Subcutaneous abdominal adipose tissue (tissue), 5 donors: ENCODE measurements at regions not wholly inside any gene's neighbourhood (a gene's known extent, or its start where the extent isn't known, plus 50 kb on each side); places are given as distances from the start of the nearest gene placed in this dataset.

Experiments
- H3K27ac ChIP-seq: one replicate; pipeline ENCODE4 v1.7.0; 2013; ENCODE audit warnings: low read depth, mild to moderate bottlenecking, inconsistent platforms, low read length, moderate library complexity
- H3K27me3 ChIP-seq, 5 donors: one replicate each; pipeline ENCODE4 v1.7.0; 2013; ENCODE audit warnings: low read length in 5 of 5, inconsistent platforms in 1 of 5; ENCODE audit not compliant: control insufficient read depth in 5 of 5, insufficient read depth in 4 of 5
- H3K36me3 ChIP-seq, 5 donors: one replicate each; pipeline ENCODE4 v1.7.0; 2013; ENCODE audit warnings: low read length in 5 of 5; ENCODE audit not compliant: control insufficient read depth in 5 of 5, insufficient read depth in 5 of 5
- H3K4me1 ChIP-seq, 5 donors: one replicate each; pipeline ENCODE4 v1.7.0; 2013; ENCODE audit warnings: low read length in 5 of 5, mild to moderate bottlenecking in 3 of 5, moderate library complexity in 1 of 5; ENCODE audit not compliant: control insufficient read depth in 5 of 5, insufficient read depth in 5 of 5
- H3K4me3 ChIP-seq, 5 donors: one replicate each; pipeline ENCODE4 v1.7.0; 2013; ENCODE audit warnings: low read length in 5 of 5, low read depth in 1 of 5
- H3K9ac ChIP-seq, 5 donors: one replicate each; pipeline ENCODE4 v1.7.0; 2013; ENCODE audit warnings: low read length in 5 of 5, mild to moderate bottlenecking in 4 of 5, moderate library complexity in 3 of 5
- H3K9me3 ChIP-seq, 5 donors: one replicate each; pipeline ENCODE4 v1.7.0; 2013; ENCODE audit warnings: low read length in 5 of 5; ENCODE audit not compliant: control insufficient read depth in 5 of 5
- donor health status: healthy.
- donor health status: healthy.
- donor health status: healthy.
- donor health status: healthy.
- donor health status: healthy.

GRCh38 chr14:65213316-65213715, 111.0 kb upstream of the MAX start:
- Histone ChIP-seq H3K4me1 (peaks cover 0 to 4% (median 0%) of the 10 kb centered on the region in 5 donors), H3K27ac (no peak overlapping the region), H3K27me3 (no peaks in the 10 kb centered on the region), H3K9me3 (no peaks in the 10 kb centered on the region), H3K9ac (no peak overlapping the region), H3K4me3 (no peak overlapping the region), H3K36me3 (no peaks in the 10 kb centered on the region)

- Histone ChIP-seq H3K4me3 (no peak overlapping the region), H3K27me3 (no peaks in the 10 kb centered on the region)
Observed at GRCh38 chr14:65214741-65215140, 112.4 kb upstream of the MAX start.

DNA sequence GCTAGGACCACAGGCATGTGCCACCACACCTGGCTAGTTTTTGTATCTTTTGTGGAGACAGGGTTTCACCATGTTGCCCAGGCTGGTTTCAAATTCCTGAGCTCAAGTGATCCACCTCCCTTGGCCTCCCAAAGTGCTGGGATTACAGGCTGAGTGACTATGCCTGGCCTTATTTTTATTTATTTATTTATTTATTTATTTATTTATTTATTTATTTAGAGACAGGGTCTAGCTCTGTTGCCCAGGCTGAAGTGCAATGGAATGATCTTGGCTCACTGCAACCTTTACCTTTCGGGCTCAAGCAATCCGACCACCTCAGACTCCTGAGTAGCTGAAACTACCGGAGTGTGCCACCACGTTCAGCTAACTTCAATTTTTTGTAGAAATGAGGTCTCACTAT, 117.0 kb upstream of the MAX start:
- peaks cover 0 to 4% (median 0%) of the 10 kb centered on the region in 5 donors for H3K4me1 ChIP-seq
- H3K27ac ChIP-seq, result no peak overlapping the region
- no peak overlapping the region for H3K9ac ChIP-seq
- H3K27me3 ChIP-seq, result no peaks in the 10 kb centered on the region
- no peaks in the 10 kb centered on the region for H3K36me3 ChIP-seq
- no peaks in the 10 kb centered on the region for H3K9me3 ChIP-seq
- H3K4me3 ChIP-seq, result no peak overlapping the region

More at GRCh38 chr14:65214741-65215140, 112.4 kb upstream of the MAX start:
- Histone ChIP-seq H3K36me3 (no peaks in the 10 kb centered on the region), H3K4me1 (no peaks in the 10 kb centered on the region), H3K9ac (no peak overlapping the region), H3K27ac (no peak overlapping the region), H3K9me3 (no peaks in the 10 kb centered on the region)

- Histone ChIP-seq H3K4me1 (peaks cover 0 to 23% (median 13%) of the 10 kb centered on the region in 5 donors), H3K36me3 (no peaks in the 10 kb centered on the region), H3K9ac (no peak overlapping the region), H3K27ac (no peak overlapping the region), H3K4me3 (no peak overlapping the region), H3K27me3 (no peaks in the 10 kb centered on the region), H3K9me3 (no peaks in the 10 kb centered on the region)
Observed at GRCh38 chr14:65222440-65222858, 120.1 kb upstream of the MAX start.

DNA sequence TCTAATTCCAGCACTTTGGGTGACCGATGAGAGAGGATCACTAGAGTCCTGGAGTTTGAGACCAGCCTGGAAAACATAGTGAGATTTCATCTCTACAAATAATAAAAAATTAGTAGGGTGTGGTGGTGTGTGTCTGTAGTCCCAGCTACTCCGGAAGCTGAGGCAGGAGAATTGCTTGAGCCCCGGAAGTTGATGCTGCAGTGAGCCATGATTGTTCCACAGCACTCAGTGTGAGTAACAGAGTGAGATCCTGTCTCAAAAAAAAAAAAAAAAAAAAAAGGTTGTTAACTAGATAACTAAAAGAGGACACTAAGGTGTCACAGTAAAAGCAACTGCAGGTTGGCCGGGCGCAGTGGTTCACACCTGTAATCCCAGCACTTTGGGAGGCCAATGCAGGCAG, 121.3 kb upstream of the MAX start:
- H3K4me3 ChIP-seq, result no peak overlapping the region
- H3K4me1 ChIP-seq, result peaks cover 0 to 23% (median 13%) of the 10 kb centered on the region in 5 donors
- no peak overlapping the region for H3K9ac ChIP-seq
- H3K36me3 ChIP-seq, result no peaks in the 10 kb centered on the region
- no peaks in the 10 kb centered on the region for H3K27me3 ChIP-seq
- H3K9me3 ChIP-seq, result no peaks in the 10 kb centered on the region
- no peak overlapping the region for H3K27ac ChIP-seq

DNA sequence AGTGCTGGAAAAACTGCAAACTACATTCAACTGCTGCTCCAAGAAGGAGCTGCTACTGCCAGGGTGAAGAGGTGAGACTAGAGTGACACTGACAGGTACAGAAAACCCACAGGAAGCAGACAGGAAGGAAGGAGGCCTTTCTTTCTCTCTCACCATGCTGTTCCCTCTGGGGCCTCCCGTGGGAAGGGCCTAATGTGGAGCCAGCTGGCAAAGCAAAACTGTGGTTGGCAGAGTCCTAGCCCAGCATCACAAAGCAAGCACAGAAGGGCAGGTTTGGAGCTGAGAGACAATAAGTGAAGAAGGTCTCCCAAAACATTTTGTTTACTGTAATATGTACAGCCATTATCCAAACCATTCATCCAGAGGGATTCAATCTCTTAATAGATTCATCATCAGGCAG, 122.5 kb upstream of the MAX start:
- H3K4me1 ChIP-seq, result peaks cover 0 to 30% (median 18%) of the 10 kb centered on the region in 5 donors
- no peak overlapping the region for H3K4me3 ChIP-seq
- H3K9ac ChIP-seq, result no peak overlapping the region
- no peaks in the 10 kb centered on the region for H3K27me3 ChIP-seq
- H3K36me3 ChIP-seq, result no peaks in the 10 kb centered on the region
- no peak overlapping the region for H3K27ac ChIP-seq
- no peaks in the 10 kb centered on the region for H3K9me3 ChIP-seq

DNA sequence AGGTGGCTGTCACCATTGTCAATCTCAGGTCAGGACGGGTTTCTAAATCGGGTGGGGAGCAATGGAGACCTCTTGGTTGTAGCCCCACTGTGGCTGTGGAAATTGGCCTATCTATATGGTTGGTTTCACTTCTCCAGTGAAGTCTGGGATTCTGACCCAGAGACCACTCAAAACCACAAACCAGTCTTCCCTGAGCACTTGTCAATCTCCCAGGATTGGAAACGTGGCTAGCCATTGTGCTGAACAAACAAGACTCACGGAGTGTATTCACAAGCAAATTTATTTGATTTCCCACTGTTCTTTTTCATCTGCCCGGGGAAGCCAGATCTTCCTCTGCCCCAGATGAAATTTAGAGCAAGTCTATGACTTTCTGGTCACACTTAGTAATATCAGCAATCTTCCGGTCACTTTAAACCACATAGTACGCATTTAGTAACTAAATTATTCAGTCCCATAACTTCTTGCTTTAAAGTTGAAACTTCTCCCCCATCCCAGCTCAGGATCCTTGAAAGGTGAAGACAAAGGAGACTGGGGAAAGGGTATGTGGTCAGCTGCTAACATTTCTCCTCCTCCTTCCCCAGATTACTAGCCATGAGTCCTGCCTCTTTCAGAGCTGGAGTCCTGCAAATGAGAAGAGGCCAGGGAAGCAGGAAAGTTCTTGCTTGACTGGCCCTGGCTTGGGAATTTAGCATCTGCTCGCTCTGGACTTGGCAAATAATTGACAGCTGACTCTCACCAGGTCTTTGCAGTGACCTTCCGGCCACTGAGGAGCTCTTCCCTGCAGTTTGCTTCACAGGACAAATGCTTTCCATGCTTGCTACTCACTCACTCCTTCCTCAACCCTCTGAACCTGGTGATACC, 123.2 kb upstream of the MAX start:
- Histone ChIP-seq H3K27me3 (no peaks in the 10 kb centered on the region), H3K36me3 (no peaks in the 10 kb centered on the region), H3K4me3 (no peak overlapping the region), H3K27ac (no peak overlapping the region), H3K9me3 (no peaks in the 10 kb centered on the region), H3K9ac (no peak overlapping the region), H3K4me1 (peaks cover 0 to 37% (median 25%) of the 10 kb centered on the region in 5 donors)

DNA sequence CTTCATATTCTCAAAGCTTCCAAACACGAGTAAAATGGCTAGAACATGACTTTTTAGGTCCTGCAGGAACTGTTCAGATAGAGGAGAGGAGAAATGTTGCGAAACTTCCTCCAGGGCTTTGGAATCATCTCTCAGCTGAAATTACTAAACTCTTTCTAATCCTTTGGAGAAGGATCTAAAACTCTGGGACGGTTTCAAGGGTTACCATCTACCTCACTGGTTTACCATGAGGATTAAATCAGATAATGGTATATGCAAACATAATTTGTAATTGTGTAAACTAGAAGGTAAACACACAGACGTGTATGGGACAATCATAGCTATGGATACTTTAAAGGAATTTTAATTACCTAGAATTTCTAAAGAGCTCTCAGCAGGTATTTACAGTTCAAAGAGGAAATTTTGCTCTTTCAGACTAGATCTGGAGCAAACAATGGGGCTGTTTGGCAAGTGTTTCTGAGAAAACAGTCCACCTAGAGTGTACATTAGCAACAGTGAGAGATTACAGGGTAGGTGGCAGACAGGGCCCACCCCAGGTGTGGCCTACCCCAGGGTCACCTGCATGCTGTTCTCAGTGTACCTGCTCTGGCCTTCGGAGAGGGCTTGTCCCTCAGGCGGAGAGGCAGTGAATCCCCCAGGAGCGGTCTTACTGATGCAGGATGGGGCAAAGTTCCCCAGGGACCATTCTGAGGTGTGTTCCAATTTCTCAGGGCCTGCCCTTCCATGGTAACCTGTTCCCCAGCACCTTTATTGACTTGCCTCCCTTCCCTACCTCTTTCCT, 124.7 kb upstream of the MAX start:
- Histone ChIP-seq H3K4me3 (no peak overlapping the region), H3K27ac (no peak overlapping the region), H3K36me3 (no peaks in the 10 kb centered on the region), H3K4me1 (peaks cover 0 to 37% (median 27%) of the 10 kb centered on the region in 5 donors), H3K9me3 (no peaks in the 10 kb centered on the region), H3K27me3 (no peaks in the 10 kb centered on the region), H3K9ac (no peak overlapping the region)

DNA sequence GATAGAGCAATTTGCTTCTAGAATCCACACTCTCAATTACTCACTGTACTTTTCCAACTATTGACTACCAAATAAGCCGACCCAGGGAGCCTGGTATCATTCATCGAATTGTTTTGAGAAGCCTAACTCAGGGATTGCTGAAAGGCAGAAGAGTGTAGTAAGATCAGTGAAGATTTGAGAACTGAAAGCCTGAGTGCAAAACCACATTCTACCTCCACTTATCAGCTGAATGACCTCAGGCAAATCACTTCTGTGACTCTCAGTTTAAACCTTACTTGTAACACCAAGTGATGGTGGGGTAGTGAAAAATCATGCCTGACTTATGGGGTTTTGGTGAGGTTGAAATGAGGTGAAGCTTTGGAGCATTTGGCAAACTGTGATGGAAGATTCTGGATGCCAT, 126.1 kb upstream of the MAX start:
- peaks cover 0 to 34% (median 27%) of the 10 kb centered on the region in 5 donors for H3K4me1 ChIP-seq
- no peaks in the 10 kb centered on the region for H3K27me3 ChIP-seq
- no peak overlapping the region for H3K27ac ChIP-seq
- H3K36me3 ChIP-seq, result no peaks in the 10 kb centered on the region
- H3K9me3 ChIP-seq, result no peaks in the 10 kb centered on the region
- no peak overlapping the region for H3K9ac ChIP-seq
- no peak overlapping the region for H3K4me3 ChIP-seq
